ENCODE measurements at regions not wholly inside any gene's neighbourhood (a gene's known extent, or its start where the extent isn't known, plus 50 kb on each side); places are given as distances from the start of the nearest gene placed in this dataset.

DNA sequence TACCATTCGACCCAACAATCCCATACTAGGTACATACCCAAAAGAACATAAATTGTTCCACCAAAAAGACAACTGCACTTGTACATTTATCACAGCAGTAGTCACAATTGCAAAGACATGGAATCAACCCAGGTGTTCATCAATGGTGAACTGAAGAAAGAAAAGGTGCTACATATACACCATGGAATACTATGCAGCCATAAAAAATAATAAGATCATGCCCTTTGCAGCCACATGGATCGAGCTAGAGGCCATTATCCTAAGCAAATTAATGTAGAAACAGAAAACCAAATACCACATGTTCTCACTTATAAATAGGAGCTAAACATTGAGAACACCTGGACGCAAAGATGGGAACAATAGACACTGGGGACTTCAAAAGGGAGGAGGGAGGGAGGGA lies 79.3 kb upstream of the NEBL start:
- DNase-seq (ENCODE audit: insufficient read length, low spot score) (no peak), FAIRE-seq (no peak)
- TF ChIP-seq POU2F2 (IDR thresholded peaks at IDR 0.05; ENCODE audit: low read depth, low read length) (no peak), SPI1 (IDR thresholded peaks at IDR 0.05; ENCODE audit: low read depth, low read length) (no peak), POLR2A (IDR thresholded peaks at IDR 0.05; ENCODE audit: low read depth, low read length) (no peak), PAX5 (IDR thresholded peaks at IDR 0.05; ENCODE audit: insufficient read depth, low read length, severe bottlenecking) (no peak), POLR2AphosphoS5 (IDR thresholded peaks at IDR 0.05; ENCODE audit: low read depth, low read length) (no peak), TAF1 (IDR thresholded peaks at IDR 0.05; ENCODE audit: low read depth, low read length) (no peak)

- FAIRE-seq (no peak), DNase-seq (ENCODE audit: insufficient read length, low spot score) (no peak)
- TF ChIP-seq TAF1 (IDR thresholded peaks at IDR 0.05; ENCODE audit: low read depth, low read length), result no peak
- no peak for TF ChIP-seq POU2F2 (IDR thresholded peaks at IDR 0.05; ENCODE audit: low read depth, low read length)
- no peak for TF ChIP-seq PAX5 (IDR thresholded peaks at IDR 0.05; ENCODE audit: insufficient read depth, low read length, severe bottlenecking)
- no peak for TF ChIP-seq POLR2AphosphoS5 (IDR thresholded peaks at IDR 0.05; ENCODE audit: low read depth, low read length)
- TF ChIP-seq SPI1 (IDR thresholded peaks at IDR 0.05; ENCODE audit: low read depth, low read length), result no peak
- TF ChIP-seq POLR2A (IDR thresholded peaks at IDR 0.05; ENCODE audit: low read depth, low read length), result no peak
These were observed 78.1 kb upstream of the NEBL start for GRCh38 chr10:20975236-20975635.

GRCh38 chr10:20972925-20973324 lies 75.8 kb upstream of the NEBL start:
- no peak for FAIRE-seq
- no peak for DNase-seq (ENCODE audit: insufficient read length, low spot score)
- no peak for TF ChIP-seq POLR2AphosphoS5 (IDR thresholded peaks at IDR 0.05; ENCODE audit: low read depth, low read length)
- TF ChIP-seq TAF1 (IDR thresholded peaks at IDR 0.05; ENCODE audit: low read depth, low read length), result no peak
- no peak for TF ChIP-seq POLR2A (IDR thresholded peaks at IDR 0.05; ENCODE audit: low read depth, low read length)
- no peak for TF ChIP-seq POU2F2 (IDR thresholded peaks at IDR 0.05; ENCODE audit: low read depth, low read length)
- TF ChIP-seq SPI1 (IDR thresholded peaks at IDR 0.05; ENCODE audit: low read depth, low read length), result no peak
- no peak for TF ChIP-seq PAX5 (IDR thresholded peaks at IDR 0.05; ENCODE audit: insufficient read depth, low read length, severe bottlenecking)

DNA sequence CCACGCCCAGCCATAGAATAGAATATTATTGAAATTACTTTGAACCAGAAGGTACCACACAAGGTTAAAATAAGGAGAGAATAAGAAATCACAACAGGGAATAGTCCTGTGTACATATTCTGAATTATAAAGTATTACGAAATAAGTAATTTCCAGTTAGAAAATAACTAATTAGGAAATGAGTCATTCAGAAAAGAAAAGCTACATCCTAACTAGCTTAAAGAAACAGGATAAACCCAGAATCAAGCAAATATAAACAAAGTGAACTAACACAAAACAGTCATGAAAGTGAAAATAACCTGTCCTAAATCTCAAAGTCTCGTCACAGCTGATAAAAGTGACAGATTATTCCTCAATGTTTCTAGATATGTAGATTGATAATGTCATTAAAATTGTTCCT lies 74.8 kb upstream of the NEBL start:
- no peak for DNase-seq (ENCODE audit: insufficient read length, low spot score)
- TF ChIP-seq POLR2AphosphoS5 (IDR thresholded peaks at IDR 0.05; ENCODE audit: low read depth, low read length) (no peak), PAX5 (IDR thresholded peaks at IDR 0.05; ENCODE audit: insufficient read depth, low read length, severe bottlenecking) (no peak), POU2F2 (IDR thresholded peaks at IDR 0.05; ENCODE audit: low read depth, low read length) (no peak), POLR2A (IDR thresholded peaks at IDR 0.05; ENCODE audit: low read depth, low read length) (no peak), SPI1 (IDR thresholded peaks at IDR 0.05; ENCODE audit: low read depth, low read length) (no peak), TAF1 (IDR thresholded peaks at IDR 0.05; ENCODE audit: low read depth, low read length) (no peak)
- no peak for FAIRE-seq

GRCh38 chr10:20970708-20971107 lies 73.6 kb upstream of the NEBL start:
- FAIRE-seq (no peak), DNase-seq (ENCODE audit: insufficient read length, low spot score) (peak; percentile 14)
- TF ChIP-seq POLR2A (IDR thresholded peaks at IDR 0.05; ENCODE audit: low read depth, low read length) (no peak), SPI1 (IDR thresholded peaks at IDR 0.05; ENCODE audit: low read depth, low read length) (peak; percentile 88)

DNA sequence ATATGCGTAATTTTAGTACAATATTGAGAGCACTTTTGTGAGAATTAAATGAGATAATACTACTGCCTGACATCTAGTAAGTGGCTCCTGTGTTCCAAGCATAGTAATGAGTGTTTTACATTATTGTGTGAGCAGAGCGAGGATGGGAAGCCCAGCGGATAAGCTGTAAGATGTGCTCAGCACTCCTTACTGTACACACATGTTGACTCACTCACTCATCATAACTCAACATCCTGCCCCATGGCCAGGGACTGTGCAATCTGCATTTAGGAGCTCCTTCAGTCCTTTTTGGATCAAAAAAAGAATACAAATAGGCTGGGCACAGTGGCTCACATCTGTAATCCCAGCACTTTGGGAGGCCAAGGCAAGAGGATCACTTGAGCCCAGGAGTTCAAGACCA lies 72.9 kb upstream of the NEBL start:
- no peak for FAIRE-seq
- TF ChIP-seq POU2F2 (IDR thresholded peaks at IDR 0.05; ENCODE audit: low read depth, low read length) (no peak), POLR2A (IDR thresholded peaks at IDR 0.05; ENCODE audit: low read depth, low read length) (no peak), TAF1 (IDR thresholded peaks at IDR 0.05; ENCODE audit: low read depth, low read length) (no peak), POLR2AphosphoS5 (IDR thresholded peaks at IDR 0.05; ENCODE audit: low read depth, low read length) (no peak), SPI1 (IDR thresholded peaks at IDR 0.05; ENCODE audit: low read depth, low read length) (no peak), PAX5 (IDR thresholded peaks at IDR 0.05; ENCODE audit: insufficient read depth, low read length, severe bottlenecking) (no peak)
- no peak for DNase-seq (ENCODE audit: insufficient read length, low spot score)

GRCh38 chr10:20966426-20966825 lies 69.3 kb upstream of the NEBL start:
- FAIRE-seq (no peak), DNase-seq (ENCODE audit: insufficient read length, low spot score) (no peak)
- TF ChIP-seq TAF1 (IDR thresholded peaks at IDR 0.05; ENCODE audit: low read depth, low read length) (no peak), POLR2A (IDR thresholded peaks at IDR 0.05; ENCODE audit: low read depth, low read length) (no peak), POLR2AphosphoS5 (IDR thresholded peaks at IDR 0.05; ENCODE audit: low read depth, low read length) (no peak), POU2F2 (IDR thresholded peaks at IDR 0.05; ENCODE audit: low read depth, low read length) (no peak), SPI1 (IDR thresholded peaks at IDR 0.05; ENCODE audit: low read depth, low read length) (no peak), PAX5 (IDR thresholded peaks at IDR 0.05; ENCODE audit: insufficient read depth, low read length, severe bottlenecking) (no peak)

- no peak for FAIRE-seq
- no peak for TF ChIP-seq POLR2AphosphoS5 (IDR thresholded peaks at IDR 0.05; ENCODE audit: low read depth, low read length)
- no peak for TF ChIP-seq POU2F2 (IDR thresholded peaks at IDR 0.05; ENCODE audit: low read depth, low read length)
- TF ChIP-seq PAX5 (IDR thresholded peaks at IDR 0.05; ENCODE audit: insufficient read depth, low read length, severe bottlenecking), result no peak
- TF ChIP-seq SPI1 (IDR thresholded peaks at IDR 0.05; ENCODE audit: low read depth, low read length), result no peak
- TF ChIP-seq TAF1 (IDR thresholded peaks at IDR 0.05; ENCODE audit: low read depth, low read length), result no peak
- TF ChIP-seq POLR2A (IDR thresholded peaks at IDR 0.05; ENCODE audit: low read depth, low read length), result no peak
- DNase-seq (ENCODE audit: insufficient read length, low spot score), result no peak
These were observed 66.8 kb upstream of the NEBL start for GRCh38 chr10:20963721-20964595.

DNA sequence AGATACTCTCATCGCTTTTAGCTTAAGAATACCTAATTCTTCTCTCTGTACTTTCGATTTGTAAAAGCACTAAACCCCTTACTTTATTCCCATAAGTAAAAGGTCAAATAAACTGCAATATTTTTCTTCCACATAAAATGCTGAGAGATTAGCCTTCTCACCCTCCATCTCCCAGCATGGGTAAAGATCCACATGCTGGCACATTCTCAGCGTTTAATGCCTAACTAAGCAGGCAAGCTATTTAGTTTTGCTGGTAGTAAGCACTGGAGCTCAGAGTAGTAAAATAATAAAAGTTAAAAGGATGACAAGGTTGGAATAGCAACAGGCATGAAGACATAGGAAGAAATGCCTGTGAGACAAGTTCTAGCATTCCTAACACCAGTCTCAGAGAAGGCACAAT lies 65.9 kb upstream of the NEBL start:
- DNase-seq (ENCODE audit: insufficient read length, low spot score) (no peak), FAIRE-seq (no peak)
- no peak for TF ChIP-seq POLR2AphosphoS5 (IDR thresholded peaks at IDR 0.05; ENCODE audit: low read depth, low read length)
- TF ChIP-seq TAF1 (IDR thresholded peaks at IDR 0.05; ENCODE audit: low read depth, low read length), result no peak
- TF ChIP-seq POLR2A (IDR thresholded peaks at IDR 0.05; ENCODE audit: low read depth, low read length), result no peak
- TF ChIP-seq PAX5 (IDR thresholded peaks at IDR 0.05; ENCODE audit: insufficient read depth, low read length, severe bottlenecking), result no peak
- TF ChIP-seq POU2F2 (IDR thresholded peaks at IDR 0.05; ENCODE audit: low read depth, low read length), result no peak
- TF ChIP-seq SPI1 (IDR thresholded peaks at IDR 0.05; ENCODE audit: low read depth, low read length), result no peak

All from GM12891 (cell line).